ENCODE measurements at regions not wholly inside any gene's neighbourhood (a gene's known extent, or its start where the extent isn't known, plus 50 kb on each side); places are given as distances from the start of the nearest gene placed in this dataset.

DNA sequence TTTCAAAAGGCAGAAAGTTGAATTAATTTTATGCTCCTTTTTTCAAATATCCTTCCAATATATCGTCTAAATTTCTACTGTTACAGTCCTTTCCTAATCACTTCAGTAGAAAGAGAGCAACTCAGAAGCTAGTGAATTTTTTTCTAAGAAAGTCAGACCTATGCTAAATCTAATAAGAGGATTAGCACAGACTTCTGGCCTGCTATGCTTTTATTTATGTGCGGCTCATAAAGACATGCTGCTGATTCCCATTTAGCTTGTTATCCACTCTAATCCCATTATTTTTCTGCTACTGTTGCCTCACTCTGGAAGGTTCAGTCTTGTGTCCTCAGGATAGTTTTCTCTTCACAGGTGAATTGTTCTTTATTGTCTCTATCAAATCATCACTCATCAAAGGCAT lies 473.5 kb upstream of the FAM241A start:
- Histone ChIP-seq H3K4me3 (ENCODE audit: low read length in 3 of 3) (no peak overlapping the region), H3K27ac (ENCODE audit: low read depth in 2 of 2, low read length in 2 of 2) (no peak overlapping the region), H3K27me3 (ENCODE audit: control insufficient read depth, insufficient read depth, low read length) (no peaks in the 10 kb centered on the region), H3K36me3 (ENCODE audit: control insufficient read depth in 2 of 3, insufficient read depth in 3 of 3, low read length in 3 of 3) (no peaks in the 10 kb centered on the region), H3K9ac (ENCODE audit: low read length in 3 of 3) (no peak overlapping the region), H3K9me3 (ENCODE audit: control insufficient read depth in 2 of 3, insufficient read depth in 1 of 3, low read length in 3 of 3) (no peaks in the 10 kb centered on the region), H3K4me1 (ENCODE audit: control insufficient read depth in 2 of 3, insufficient read depth in 2 of 3, low read depth in 1 of 3, low read length in 3 of 3) (no peaks in the 10 kb centered on the region)
- TF ChIP-seq, protein P1, sequence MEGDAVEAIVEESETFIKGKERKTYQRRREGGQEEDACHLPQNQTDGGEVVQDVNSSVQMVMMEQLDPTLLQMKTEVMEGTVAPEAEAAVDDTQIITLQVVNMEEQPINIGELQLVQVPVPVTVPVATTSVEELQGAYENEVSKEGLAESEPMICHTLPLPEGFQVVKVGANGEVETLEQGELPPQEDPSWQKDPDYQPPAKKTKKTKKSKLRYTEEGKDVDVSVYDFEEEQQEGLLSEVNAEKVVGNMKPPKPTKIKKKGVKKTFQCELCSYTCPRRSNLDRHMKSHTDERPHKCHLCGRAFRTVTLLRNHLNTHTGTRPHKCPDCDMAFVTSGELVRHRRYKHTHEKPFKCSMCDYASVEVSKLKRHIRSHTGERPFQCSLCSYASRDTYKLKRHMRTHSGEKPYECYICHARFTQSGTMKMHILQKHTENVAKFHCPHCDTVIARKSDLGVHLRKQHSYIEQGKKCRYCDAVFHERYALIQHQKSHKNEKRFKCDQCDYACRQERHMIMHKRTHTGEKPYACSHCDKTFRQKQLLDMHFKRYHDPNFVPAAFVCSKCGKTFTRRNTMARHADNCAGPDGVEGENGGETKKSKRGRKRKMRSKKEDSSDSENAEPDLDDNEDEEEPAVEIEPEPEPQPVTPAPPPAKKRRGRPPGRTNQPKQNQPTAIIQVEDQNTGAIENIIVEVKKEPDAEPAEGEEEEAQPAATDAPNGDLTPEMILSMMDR (IDR thresholded peaks at IDR 0.05; ENCODE audit: borderline replicate concordance, extremely low read depth, insufficient read depth): no peak
- FAIRE-seq: no peak
- intact Hi-C loops (cut with DNase I): no loop called here
- DNase-seq: no peak

DNA sequence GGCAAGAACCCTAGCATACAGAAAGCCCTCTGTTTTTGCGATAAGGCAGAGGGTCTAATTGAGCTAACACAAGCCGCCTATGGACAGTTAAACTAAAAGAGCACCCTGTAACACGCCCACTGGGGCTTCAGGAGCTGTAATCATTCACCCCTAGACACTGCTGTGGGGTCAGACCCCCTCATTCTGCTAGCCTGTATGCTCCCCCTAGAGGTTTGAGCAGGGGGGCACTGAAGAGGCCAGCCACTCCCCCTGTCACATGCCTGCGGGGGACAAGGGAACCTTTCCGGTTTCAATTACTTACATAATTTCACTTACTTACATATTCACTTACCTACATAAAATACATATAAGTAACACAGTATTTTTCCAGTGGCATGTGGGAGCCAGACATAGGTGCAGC lies 469.5 kb upstream of the FAM241A start:
- DNase-seq (no peak), FAIRE-seq (no peak)
- intact Hi-C loops (cut with DNase I): no loop called here
- Histone ChIP-seq H3K9me3 (ENCODE audit: control insufficient read depth in 2 of 3, insufficient read depth in 1 of 3, low read length in 3 of 3) (no peaks in the 10 kb centered on the region), H3K4me1 (ENCODE audit: control insufficient read depth in 2 of 3, insufficient read depth in 2 of 3, low read depth in 1 of 3, low read length in 3 of 3) (no peaks in the 10 kb centered on the region), H3K4me3 (ENCODE audit: low read length in 3 of 3) (no peak overlapping the region), H3K27ac (ENCODE audit: low read depth in 2 of 2, low read length in 2 of 2) (no peak overlapping the region), H3K36me3 (ENCODE audit: control insufficient read depth in 2 of 3, insufficient read depth in 3 of 3, low read length in 3 of 3) (no peaks in the 10 kb centered on the region), H3K9ac (ENCODE audit: low read length in 3 of 3) (no peak overlapping the region), H3K27me3 (ENCODE audit: control insufficient read depth, insufficient read depth, low read length) (no peaks in the 10 kb centered on the region)
- TF ChIP-seq, protein P1 (IDR thresholded peaks at IDR 0.05; ENCODE audit: borderline replicate concordance, extremely low read depth, insufficient read depth): no peak

DNA sequence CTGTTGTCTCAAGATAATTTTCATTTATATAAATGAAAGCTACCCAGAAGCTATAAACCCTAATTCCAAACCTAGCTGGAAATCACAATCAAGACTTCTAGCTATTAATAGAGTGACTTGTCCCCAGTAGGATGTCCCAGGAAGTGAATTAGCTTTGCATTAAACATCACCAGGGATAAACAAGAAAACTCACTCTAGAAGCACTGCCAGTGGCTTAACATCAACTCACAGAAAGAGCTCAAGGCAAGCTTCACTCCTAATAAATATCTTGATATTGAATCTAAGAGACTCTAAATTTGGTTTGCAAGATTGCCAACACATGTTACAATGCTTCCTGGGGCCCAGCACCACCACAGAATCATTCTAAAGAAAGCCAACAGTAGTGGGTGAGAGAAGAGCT lies 468.7 kb upstream of the FAM241A start:
- intact Hi-C loops (cut with DNase I): no loop called here
- H3K36me3 ChIP-seq (ENCODE audit: control insufficient read depth in 2 of 3, insufficient read depth in 3 of 3, low read length in 3 of 3): no peaks in the 10 kb centered on the region
- DNase-seq: no peak
- no peak for FAIRE-seq
- H3K4me3 ChIP-seq (ENCODE audit: low read length in 3 of 3): no peak overlapping the region
- no peaks in the 10 kb centered on the region for H3K4me1 ChIP-seq (ENCODE audit: control insufficient read depth in 2 of 3, insufficient read depth in 2 of 3, low read depth in 1 of 3, low read length in 3 of 3)
- H3K9me3 ChIP-seq (ENCODE audit: control insufficient read depth in 2 of 3, insufficient read depth in 1 of 3, low read length in 3 of 3): no peaks in the 10 kb centered on the region
- H3K27ac ChIP-seq (ENCODE audit: low read depth in 2 of 2, low read length in 2 of 2): no peak overlapping the region
- TF ChIP-seq, protein P1 (IDR thresholded peaks at IDR 0.05; ENCODE audit: borderline replicate concordance, extremely low read depth, insufficient read depth): no peak
- no peaks in the 10 kb centered on the region for H3K27me3 ChIP-seq (ENCODE audit: control insufficient read depth, insufficient read depth, low read length)
- H3K9ac ChIP-seq (ENCODE audit: low read length in 3 of 3): no peak overlapping the region

DNA sequence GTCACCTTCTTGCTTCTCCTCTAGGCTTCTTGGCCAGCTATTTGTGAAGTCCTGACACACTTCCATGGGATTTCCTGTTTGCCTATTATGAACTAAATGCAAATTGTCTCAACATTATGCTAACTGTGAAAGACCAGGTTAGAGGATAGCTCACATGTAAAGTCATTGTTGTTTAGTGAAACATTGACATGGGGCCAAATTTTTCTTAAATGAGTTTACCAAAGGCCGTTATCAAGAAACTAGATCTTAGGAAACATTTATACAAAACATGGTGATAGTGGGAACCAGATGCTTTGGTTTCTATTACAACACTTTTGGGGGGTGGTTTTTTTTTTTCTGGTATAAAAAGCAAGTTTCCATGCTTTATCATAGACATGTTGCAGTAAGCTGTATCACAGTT lies 466.8 kb upstream of the FAM241A start:
- no peak for FAIRE-seq
- H3K27ac ChIP-seq (ENCODE audit: low read depth in 2 of 2, low read length in 2 of 2): no peak overlapping the region

More for the DNA sequence above, 466.8 kb upstream of the FAM241A start:
- Histone ChIP-seq H3K9me3 (ENCODE audit: control insufficient read depth in 2 of 3, insufficient read depth in 1 of 3, low read length in 3 of 3) (no peaks in the 10 kb centered on the region), H3K27me3 (ENCODE audit: control insufficient read depth, insufficient read depth, low read length) (no peaks in the 10 kb centered on the region), H3K36me3 (ENCODE audit: control insufficient read depth in 2 of 3, insufficient read depth in 3 of 3, low read length in 3 of 3) (no peaks in the 10 kb centered on the region), H3K4me1 (ENCODE audit: control insufficient read depth in 2 of 3, insufficient read depth in 2 of 3, low read depth in 1 of 3, low read length in 3 of 3) (no peaks in the 10 kb centered on the region), H3K4me3 (ENCODE audit: low read length in 3 of 3) (no peak overlapping the region), H3K9ac (ENCODE audit: low read length in 3 of 3) (no peak overlapping the region)
- DNase-seq: peak in 1 of 5 donors; percentile 7
- TF ChIP-seq, protein P1 (IDR thresholded peaks at IDR 0.05; ENCODE audit: borderline replicate concordance, extremely low read depth, insufficient read depth): no peak
- intact Hi-C loops (cut with DNase I): no loop called here
